Pulmonary artery endothelial cell (primary cell): ENCODE measurements at regions not wholly inside any gene's neighbourhood (a gene's known extent, or its start where the extent isn't known, plus 50 kb on each side); places are given as distances from the start of the nearest gene placed in this dataset.

Source experiments
- DNase-seq: peaks from one replicate; pipeline ENCODE4 v3.0.0-alpha.2; 2011; ENCODE audit warnings: low read depth, low spot score

GRCh38 chr22:48881326-48881980 lies 946.2 kb downstream of the BRD1 start:
- no peak for DNase-seq

- no peak for DNase-seq
Observed at GRCh38 chr22:48880749-48881148, 946.9 kb downstream of the BRD1 start.

GRCh38 chr22:48876951-48877350 lies 950.7 kb downstream of the BRD1 start:
- DNase-seq: no peak

- DNase-seq: no peak
Observed at GRCh38 chr22:48874956-48875355, 952.7 kb downstream of the BRD1 start.

GRCh38 chr22:48873191-48873520 lies 954.5 kb downstream of the BRD1 start:
- no peak for DNase-seq

GRCh38 chr22:48872271-48873190 lies 955.1 kb downstream of the BRD1 start:
- no peak for DNase-seq

- DNase-seq: no peak
Observed at GRCh38 chr22:48871176-48871840, 956.4 kb downstream of the BRD1 start.

GRCh38 chr22:48870436-48870835 lies 957.2 kb downstream of the BRD1 start:
- no peak for DNase-seq

GRCh38 chr22:48869788-48870187 lies 957.9 kb downstream of the BRD1 start:
- DNase-seq: no peak

GRCh38 chr22:48869161-48869560 lies 958.5 kb downstream of the BRD1 start:
- DNase-seq: no peak

- no peak for DNase-seq
Observed at GRCh38 chr22:48868554-48868953, 959.1 kb downstream of the BRD1 start.

GRCh38 chr22:48867891-48868290 lies 959.8 kb downstream of the BRD1 start:
- no peak for DNase-seq

- no peak for DNase-seq
Observed at GRCh38 chr22:48866906-48867681, 960.6 kb downstream of the BRD1 start.

- no peak for DNase-seq
Observed at GRCh38 chr22:48864748-48865147, 962.9 kb downstream of the BRD1 start.

GRCh38 chr22:48863965-48864528 lies 963.6 kb downstream of the BRD1 start:
- DNase-seq: no peak

GRCh38 chr22:48860557-48860956 lies 967.1 kb downstream of the BRD1 start:
- DNase-seq: no peak

GRCh38 chr22:48858856-48859255 lies 968.8 kb downstream of the BRD1 start:
- no peak for DNase-seq

GRCh38 chr22:48858121-48858520 lies 969.6 kb downstream of the BRD1 start:
- no peak for DNase-seq

GRCh38 chr22:48857202-48857805 lies 970.4 kb downstream of the BRD1 start:
- DNase-seq: no peak

- no peak for DNase-seq
Observed at GRCh38 chr22:48856308-48856615, 971.4 kb downstream of the BRD1 start.
